Heart right ventricle (tissue), 16 donors: ENCODE measurements at regions not wholly inside any gene's neighbourhood (a gene's known extent, or its start where the extent isn't known, plus 50 kb on each side); places are given as distances from the start of the nearest gene placed in this dataset.
"Not testable (repeated sequence)": the region's sequence is repeated elsewhere in the genome, so short reads cannot be mapped to it uniquely, and the experiment has no call there.

Experiments
- ATAC-seq, 8 donors: fragments of 200-7000 bp; cut with Tn5 transposase; one replicate each; pipeline ENCODE4 v1.9.1; 2020; ENCODE audit warnings: mild to moderate bottlenecking in 8 of 8, moderate library complexity in 8 of 8, moderate number of reproducible peaks in 1 of 8
- DNase-seq, 2 donors: peaks; one replicate each; pipeline ENCODE4 v3.0.0-alpha.2; 2020
- H3K27ac ChIP-seq, 10 donors: fragments of 200-600 bp; sonication (generic) in 2 of 10; one replicate each; pipeline versions ENCODE4 v1.5.0 to v1.8.0; 2020 to 2022; ENCODE audit warnings: mild to moderate bottlenecking in 3 of 10
- H3K27me3 ChIP-seq, 7 donors: fragments of 200-600 bp; one replicate each; pipeline ENCODE4 v1.8.0; 2021 to 2022; ENCODE audit warnings: mild to moderate bottlenecking in 2 of 7
- H3K36me3 ChIP-seq, 9 donors: fragments of 200-600 bp; sonication (generic) in 1 of 9; one replicate each; pipeline versions ENCODE4 v1.5.0 to v1.8.0; 2020 to 2022; ENCODE audit warnings: mild to moderate bottlenecking in 2 of 9
- H3K4me1 ChIP-seq, 9 donors: fragments of 200-600 bp; sonication (generic) in 1 of 9; one replicate each; pipeline versions ENCODE4 v1.5.0 to v1.8.0; 2020 to 2022; ENCODE audit warnings: mild to moderate bottlenecking in 4 of 9
- H3K4me3 ChIP-seq, 10 donors: fragments of 200-600 bp; sonication (generic) in 2 of 10; one replicate each; pipeline versions ENCODE4 v1.5.0 to v1.8.0; 2020 to 2022; ENCODE audit warnings: mild to moderate bottlenecking in 7 of 10, moderate library complexity in 2 of 10
- H3K9me3 ChIP-seq, 11 donors: fragments of 200-600 bp in 10 of 11; sonication (generic) in 2 of 11; one replicate each; pipeline versions ENCODE4 v1.5.0 to v1.8.0; 2013 to 2022; ENCODE audit warnings: mild to moderate bottlenecking in 2 of 11, control low read depth in 1 of 11, moderate library complexity in 1 of 11
- WGBS, 2 donors: extraction: QIAGEN DNeasy Blood & Tissue Kit; methylation state at CpG; one replicate each; pipeline ENCODE4 v1.1.7; 2013; ENCODE audit warnings: inconsistent platforms in 1 of 2; 5-methylcytosine and 5-hydroxymethylcytosine counted together
- intact Hi-C, 10 donors: fragments of 100-400 bp; cut with DNase I; formaldehyde crosslinking; loops; one replicate each; pipeline versions ENCODE4 v1.11.1 to v1.14.2; 2022
- TF ChIP-seq, protein P1 (sequence below), 9 donors: fragments of 200-600 bp; sonication (generic) in 2 of 9; IDR thresholded peaks; one replicate each; pipeline versions ENCODE4 v1.5.0 to v1.8.0; 2021 to 2022; ENCODE audit warnings: antibody characterized with exemption in 9 of 9, mild to moderate bottlenecking in 5 of 9, moderate library complexity in 1 of 9
- donor health status: Arrhythmogenic right ventricular cardiomyopathy.
- donor health status: ischemic (EF 13 %, LVEDD 7.1; RV severe dilation, severe dysfunction).
- donor health status: healthy with polysubstance abuse.
- donor health status: DM: no; HTN: yes; CAD: no.
- donor health status: DM: no; HTN: no; CAD: no.
- donor health status: ischemic (EF 25% LVEDD 6.9; RV normal size, moderate dysfunction).
- donor health status: ischemic (EF 25% LVEDD 5.7; RV mildly dilated, moderate dysfunction).
- donor health status: healthy.
- donor health status: DM: yes; HTN: yes; CAD: no.
- donor health status: Ischemic cardiomyopathy.
- donor health status: ischemic (EF 35%, LVEDD 5.7; RV mildly dilated, moderate dysfunction).
- donor health status: nonischemic (EF 11% LVEDD 7.7; RV severe dilation, severe dysfunction).
- donor health status: DM: yes; HTN: yes; CAD: no.
- donor health status: PGD.
- donor health status: ischemic (EF 29% LVEDD 5.4; RV normal size, mild dysfunction).
- donor health status: nonischemic (EF 23%, LVEDD 6.1; RV moderate dilation, normal function).

DNA sequence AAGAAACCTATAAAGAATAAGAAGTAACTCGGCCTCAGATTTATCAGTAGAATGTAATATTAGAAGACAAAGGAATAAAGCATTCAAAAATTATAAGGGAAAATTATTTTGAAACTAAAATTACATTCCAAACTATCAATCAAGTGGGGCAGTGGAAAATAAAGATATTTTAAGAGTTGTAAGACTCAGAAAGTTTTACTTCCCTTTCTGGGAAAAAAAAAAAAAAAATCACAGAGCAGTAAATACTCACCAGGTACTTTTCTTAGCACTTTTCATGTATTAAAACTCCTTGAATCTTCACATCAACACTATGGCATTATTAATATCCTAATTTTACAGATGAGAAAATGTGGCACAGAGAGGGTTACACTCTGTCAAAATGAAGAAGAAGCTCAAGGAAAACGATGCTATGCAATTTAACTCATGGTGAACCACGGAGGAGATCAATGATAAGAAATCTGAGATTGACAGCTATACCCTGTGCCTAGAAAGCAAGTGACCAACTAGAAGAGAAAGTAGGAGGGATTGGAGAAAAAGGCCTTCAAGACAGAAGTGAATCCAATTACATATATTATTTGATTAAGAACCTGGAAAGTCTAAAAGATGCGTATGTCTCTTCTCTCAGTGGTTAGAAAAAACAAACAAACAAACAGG lies 238.9 kb upstream of the ID2 start:
- WGBS, 2 donors, result 56 to 59% methylated on average over 4 of the region's 4 CpGs
- Histone ChIP-seq H3K4me3 (no peak overlapping the region), H3K27me3 (no peaks in the 10 kb centered on the region), H3K9me3 (no peaks in the 10 kb centered on the region), H3K4me1 (peaks cover 2 to 21% (median 8%) of the 10 kb centered on the region in 9 donors), H3K36me3 (no peaks in the 10 kb centered on the region), H3K27ac (no peak overlapping the region)
- ATAC-seq, result no peak
- no peak for DNase-seq
- TF ChIP-seq, protein P1, sequence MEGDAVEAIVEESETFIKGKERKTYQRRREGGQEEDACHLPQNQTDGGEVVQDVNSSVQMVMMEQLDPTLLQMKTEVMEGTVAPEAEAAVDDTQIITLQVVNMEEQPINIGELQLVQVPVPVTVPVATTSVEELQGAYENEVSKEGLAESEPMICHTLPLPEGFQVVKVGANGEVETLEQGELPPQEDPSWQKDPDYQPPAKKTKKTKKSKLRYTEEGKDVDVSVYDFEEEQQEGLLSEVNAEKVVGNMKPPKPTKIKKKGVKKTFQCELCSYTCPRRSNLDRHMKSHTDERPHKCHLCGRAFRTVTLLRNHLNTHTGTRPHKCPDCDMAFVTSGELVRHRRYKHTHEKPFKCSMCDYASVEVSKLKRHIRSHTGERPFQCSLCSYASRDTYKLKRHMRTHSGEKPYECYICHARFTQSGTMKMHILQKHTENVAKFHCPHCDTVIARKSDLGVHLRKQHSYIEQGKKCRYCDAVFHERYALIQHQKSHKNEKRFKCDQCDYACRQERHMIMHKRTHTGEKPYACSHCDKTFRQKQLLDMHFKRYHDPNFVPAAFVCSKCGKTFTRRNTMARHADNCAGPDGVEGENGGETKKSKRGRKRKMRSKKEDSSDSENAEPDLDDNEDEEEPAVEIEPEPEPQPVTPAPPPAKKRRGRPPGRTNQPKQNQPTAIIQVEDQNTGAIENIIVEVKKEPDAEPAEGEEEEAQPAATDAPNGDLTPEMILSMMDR (IDR thresholded peaks at IDR 0.05), result no peak
- intact Hi-C loops, result no loop called here

DNA sequence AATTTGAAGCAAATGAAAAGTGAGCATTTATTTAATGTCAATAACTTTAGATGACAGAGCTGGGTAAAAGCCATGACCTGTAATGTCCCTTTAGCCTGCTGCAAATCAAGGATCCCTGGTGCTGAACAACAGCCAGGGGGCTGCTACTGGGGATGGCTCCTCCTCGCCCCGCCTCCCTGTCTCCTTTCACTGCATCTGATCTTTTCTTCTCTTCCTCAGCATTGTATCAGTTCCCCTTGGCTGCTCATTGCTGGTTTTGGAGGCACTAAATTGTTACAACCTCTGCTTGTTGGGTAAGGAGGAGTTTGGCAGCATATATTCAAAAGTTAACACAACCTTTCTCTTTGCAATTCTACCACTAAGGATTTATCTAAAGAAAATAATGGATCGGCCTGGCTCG lies 236.3 kb upstream of the ID2 start:
- Histone ChIP-seq H3K9me3 (no peaks in the 10 kb centered on the region), H3K4me1 (peaks cover 0 to 9% (median 0%) of the 10 kb centered on the region in 9 donors), H3K36me3 (no peaks in the 10 kb centered on the region), H3K27me3 (no peaks in the 10 kb centered on the region), H3K4me3 (no peak overlapping the region), H3K27ac (no peak overlapping the region)
- ATAC-seq, result no peak
- no peak for DNase-seq
- TF ChIP-seq, protein P1 (IDR thresholded peaks at IDR 0.05), result no peak
- WGBS, 2 donors, result 44 to 54% methylated on average over 4 of the region's 4 CpGs
- intact Hi-C loops, result no loop called here

DNA sequence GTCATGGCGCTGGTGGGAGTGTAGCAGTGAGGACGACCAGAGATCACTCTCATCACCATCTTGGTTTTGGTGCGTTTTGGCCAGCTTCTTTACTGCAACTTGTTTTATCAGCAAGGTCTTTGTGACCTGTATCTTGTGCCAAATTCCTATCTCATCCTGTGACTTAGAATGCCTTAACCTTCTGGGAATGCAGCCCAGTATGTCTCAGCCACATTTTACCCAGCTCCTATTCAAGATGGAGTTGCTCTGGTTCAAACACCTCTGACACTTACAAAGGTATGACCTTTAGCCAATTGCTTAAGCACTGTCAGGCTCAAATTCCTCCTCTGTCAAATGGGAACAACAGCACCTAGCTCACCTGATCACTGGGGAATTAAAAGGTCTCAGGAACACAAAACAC lies 235.1 kb upstream of the ID2 start:
- H3K27me3 ChIP-seq, ATAC-seq, intact Hi-C loops, H3K4me3 ChIP-seq, H3K4me1 ChIP-seq, H3K36me3 ChIP-seq, H3K27ac ChIP-seq, H3K9me3 ChIP-seq, DNase-seq: not testable (repeated sequence)
- WGBS, 2 donors, result 66 to 88% methylated on average over 3 of the region's 3 CpGs

DNA sequence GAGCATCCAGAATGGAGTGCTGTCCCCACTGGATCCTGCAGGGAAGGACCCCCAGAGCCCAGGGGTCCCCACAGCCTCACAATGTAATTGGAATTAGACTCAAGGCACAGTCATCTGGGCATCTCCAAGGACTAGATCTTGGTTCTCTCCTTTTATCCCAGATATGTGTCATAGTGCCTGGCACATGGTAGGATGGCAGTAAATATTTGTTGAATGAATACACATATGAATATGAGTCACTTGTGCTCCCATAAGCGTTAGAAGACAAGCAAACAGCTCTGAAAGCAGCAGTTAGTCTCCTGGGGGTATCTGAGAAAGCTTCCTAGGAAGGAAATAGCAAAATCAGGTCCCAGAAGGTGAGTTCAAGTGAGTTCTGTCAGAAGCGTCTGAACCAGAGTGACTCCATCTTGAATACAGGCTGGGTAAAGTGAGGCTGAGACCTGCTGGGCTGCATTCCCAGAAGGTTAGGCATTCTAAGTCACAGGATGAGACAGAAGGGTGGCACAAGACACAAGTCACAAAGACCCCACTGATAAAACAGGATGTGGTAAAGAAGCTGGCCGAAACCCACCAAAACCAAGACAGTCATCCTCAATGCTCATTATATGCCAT lies 234.1 kb upstream of the ID2 start:
- 90 to 91% methylated on average over 3 of the region's 3 CpGs for WGBS, 2 donors
- H3K27ac ChIP-seq, result no peak overlapping the region
- ATAC-seq (no peak), DNase-seq (no peak)
- no peaks in the 10 kb centered on the region for H3K36me3 ChIP-seq
- no peak overlapping the region for H3K4me3 ChIP-seq
- peaks cover 0 to 3% (median 0%) of the 10 kb centered on the region in 9 donors for H3K4me1 ChIP-seq
- no peaks in the 10 kb centered on the region for H3K27me3 ChIP-seq
- intact Hi-C loops, result no loop called here
- no peaks in the 10 kb centered on the region for H3K9me3 ChIP-seq
- TF ChIP-seq, protein P1 (IDR thresholded peaks at IDR 0.05), result no peak
